NCI-H128 (cell line): ENCODE measurements at regions not wholly inside any gene's neighbourhood (a gene's known extent, or its start where the extent isn't known, plus 50 kb on each side); places are given as distances from the start of the nearest gene placed in this dataset.

Source experiments
- DNase-seq: peaks from one replicate; lab custom pipeline; 2025; ENCODE audit not compliant: unreplicated experiment; lab: John Stamatoyannopoulos, UW

- DNase-seq = no peak
Observed at GRCh38 chr3:72021531-72021930, 236.6 kb upstream of the PROK2 start.

GRCh38 chr3:72018343-72018984, 233.5 kb upstream of the PROK2 start:
- no peak for DNase-seq

GRCh38 chr3:72017935-72018334, 233.0 kb upstream of the PROK2 start:
- DNase-seq = no peak

- no peak for DNase-seq
Observed at GRCh38 chr3:72017311-72017710, 232.4 kb upstream of the PROK2 start.

GRCh38 chr3:72015463-72015862, 230.5 kb upstream of the PROK2 start:
- no peak for DNase-seq

GRCh38 chr3:72013084-72013483, 228.1 kb upstream of the PROK2 start:
- no peak for DNase-seq

- no peak for DNase-seq
Observed at GRCh38 chr3:72012363-72012762, 227.4 kb upstream of the PROK2 start.

GRCh38 chr3:72011485-72011884, 226.5 kb upstream of the PROK2 start:
- no peak for DNase-seq

GRCh38 chr3:72009851-72010443, 225.0 kb upstream of the PROK2 start:
- DNase-seq = no peak

GRCh38 chr3:72008226-72008996, 223.5 kb upstream of the PROK2 start:
- no peak for DNase-seq

GRCh38 chr3:72006631-72007556, 221.9 kb upstream of the PROK2 start:
- DNase-seq = no peak

- DNase-seq = no peak
Observed at GRCh38 chr3:72004749-72005292, 219.9 kb upstream of the PROK2 start.

GRCh38 chr3:72003936-72004335, 219.0 kb upstream of the PROK2 start:
- no peak for DNase-seq

GRCh38 chr3:72001758-72002157, 216.8 kb upstream of the PROK2 start:
- no peak for DNase-seq

- no peak for DNase-seq
Observed at GRCh38 chr3:71998995-71999673, 214.2 kb upstream of the PROK2 start.

- DNase-seq = no peak
Observed at GRCh38 chr3:71997066-71997653, 212.2 kb upstream of the PROK2 start.

- no peak for DNase-seq
Observed at GRCh38 chr3:71994906-71995305, 210.0 kb upstream of the PROK2 start.

- DNase-seq = no peak
Observed at GRCh38 chr3:71994203-71994602, 209.3 kb upstream of the PROK2 start.

- no peak for DNase-seq
Observed at GRCh38 chr3:71991681-71992080, 206.7 kb upstream of the PROK2 start.

- no peak for DNase-seq
Observed at GRCh38 chr3:71991046-71991445, 206.1 kb upstream of the PROK2 start.
